AG04450 (cell line): ENCODE measurements at regions not wholly inside any gene's neighbourhood (a gene's known extent, or its start where the extent isn't known, plus 50 kb on each side); places are given as distances from the start of the nearest gene placed in this dataset.
"Not testable (repeated sequence)": the region's sequence is repeated elsewhere in the genome, so short reads cannot be mapped to it uniquely, and the experiment has no call there.

Source experiments
- CTCF ChIA-PET: fragments of 300-600, 350-600 bp; formaldehyde crosslinking; extraction: SDS; loops from one replicate; lab custom pipeline; 2022; ENCODE audit warnings: antibody characterized with exemption, inconsistent platforms; lab: Charles Lee
- POLR2A ChIA-PET: fragments of 350-600 bp; formaldehyde crosslinking; extraction: SDS; loops from one replicate; lab custom pipeline; 2021; ENCODE audit warnings: antibody characterized with exemption, inconsistent platforms; lab: Yijun Ruan, JAX
- DNase-seq: peaks from one replicate; pipeline ENCODE4 v3.0.0-alpha.2; 2011; ENCODE audit warnings: low read depth, low spot score
- H3K27ac ChIP-seq: one replicate; pipeline ENCODE4 v1.5.1; 2012; ENCODE audit warnings: low read depth, low read length, control low read depth
- H3K27me3 ChIP-seq: one replicate; pipeline ENCODE4 v1.6.0; 2012; ENCODE audit warnings: low read length; ENCODE audit not compliant: control insufficient read depth, insufficient read depth
- H3K4me3 ChIP-seq: 2 replicates; pipeline ENCODE4 v1.5.1; 2011; ENCODE audit warnings: mild to moderate bottlenecking, low read depth, low read length, control low read depth
- H3K9me3 ChIP-seq: 2 replicates; pipeline ENCODE4 v1.5.1; 2012; ENCODE audit warnings: low read length; ENCODE audit not compliant: control insufficient read depth, insufficient read depth
- CTCF ChIP-seq: IDR thresholded peaks from 2 replicates; pipeline ENCODE4 v1.5.1; 2011; ENCODE audit warnings: low read depth, low read length, control low read depth, inconsistent platforms

DNA sequence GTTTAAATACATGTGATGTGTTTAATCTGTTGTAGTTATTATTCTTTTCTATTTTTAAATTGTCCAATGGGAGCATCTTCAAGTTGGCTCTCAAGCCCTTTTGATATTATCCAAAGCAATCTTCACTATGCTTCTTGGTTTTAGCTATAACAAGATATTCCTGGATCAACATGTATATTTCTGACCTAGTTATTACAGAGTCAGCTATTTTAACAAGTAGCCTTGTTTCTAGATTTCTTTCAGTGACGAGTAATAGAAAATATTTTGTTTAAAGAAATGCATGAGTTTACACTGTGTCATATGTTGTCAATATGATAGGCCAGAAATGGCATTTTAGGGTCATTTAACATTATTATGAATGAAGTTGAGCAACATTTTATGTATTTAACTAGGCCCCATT lies 421.8 kb upstream of the MAP2 start:
- CTCF ChIA-PET: no interaction called here
- DNase-seq: no peak
- TF ChIP-seq CTCF: no peak
- no peak overlapping the region for H3K27ac ChIP-seq
- no peaks in the 10 kb centered on the region for H3K27me3 ChIP-seq
- H3K9me3 ChIP-seq: peaks cover 23% of the 10 kb centered on the region
- POLR2A ChIA-PET: no interaction called here
- H3K4me3 ChIP-seq: no peak overlapping the region

DNA sequence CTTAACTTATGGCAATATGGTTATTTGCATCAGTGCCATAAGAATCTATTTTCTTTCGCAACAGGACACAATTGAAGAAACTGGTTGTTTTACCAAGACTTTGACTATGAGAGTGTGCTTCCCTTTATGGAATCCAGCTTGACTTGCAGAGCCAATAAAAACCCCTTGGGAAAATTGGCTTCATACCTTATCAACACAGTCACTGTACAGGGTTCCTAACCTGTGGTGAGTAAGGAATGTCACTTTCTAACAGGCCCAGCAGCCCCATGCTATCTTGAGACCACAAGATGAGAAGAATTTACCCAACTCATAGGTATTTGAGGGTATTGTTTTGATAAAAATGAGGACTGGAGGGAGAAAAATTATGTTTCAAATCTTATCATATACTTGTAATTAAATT lies 418.5 kb upstream of the MAP2 start:
- H3K27me3 ChIP-seq: no peaks in the 10 kb centered on the region
- no peak overlapping the region for H3K4me3 ChIP-seq
- TF ChIP-seq CTCF: no peak
- ChIA-PET CTCF (no interaction called here), POLR2A (no interaction called here)
- H3K27ac ChIP-seq: no peak overlapping the region
- no peak for DNase-seq
- H3K9me3 ChIP-seq: peaks cover 21% of the 10 kb centered on the region

DNA sequence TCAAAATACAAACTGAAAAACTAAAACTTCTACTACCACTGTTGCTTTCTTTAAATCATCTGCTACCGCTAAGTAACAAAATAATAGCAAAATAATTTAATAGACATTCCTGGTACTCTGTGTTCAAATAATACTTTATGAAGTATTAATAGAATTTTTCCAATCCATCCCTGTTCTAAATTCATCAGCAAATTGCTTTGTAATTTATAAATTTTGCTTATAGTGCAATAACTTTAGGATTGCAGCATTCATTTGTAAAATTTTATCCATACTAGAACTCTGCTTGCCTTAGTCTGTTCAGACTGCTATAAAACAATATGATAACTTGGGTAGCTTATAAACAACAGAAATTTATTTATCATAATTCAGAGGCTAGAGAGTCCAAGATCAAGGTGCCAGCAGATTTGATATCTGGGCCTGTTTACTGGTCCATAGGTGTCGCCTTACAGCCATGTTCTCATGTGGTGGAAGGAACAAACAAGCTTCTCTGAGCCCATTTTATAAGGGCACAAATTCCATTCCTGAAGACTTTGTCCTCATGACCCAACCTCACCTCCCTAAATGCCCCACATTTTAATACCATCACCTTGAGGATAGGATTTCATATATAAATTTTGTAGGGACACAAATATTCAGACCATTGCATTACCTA lies 415.1 kb upstream of the MAP2 start:
- Histone ChIP-seq H3K4me3 (no peak overlapping the region), H3K27me3 (no peaks in the 10 kb centered on the region), H3K27ac (no peak overlapping the region), H3K9me3 (peaks cover 9% of the 10 kb centered on the region; the same call in 1 of the 2 replicates)
- TF ChIP-seq CTCF: no peak
- DNase-seq: no peak
- ChIA-PET CTCF (no interaction called here), POLR2A (no interaction called here)

GRCh38 chr2:209018633-209019032 lies 405.2 kb upstream of the MAP2 start:
- DNase-seq, H3K4me3 ChIP-seq, POLR2A ChIA-PET, CTCF ChIA-PET, H3K27me3 ChIP-seq, H3K9me3 ChIP-seq, H3K27ac ChIP-seq: not testable (repeated sequence)

DNA sequence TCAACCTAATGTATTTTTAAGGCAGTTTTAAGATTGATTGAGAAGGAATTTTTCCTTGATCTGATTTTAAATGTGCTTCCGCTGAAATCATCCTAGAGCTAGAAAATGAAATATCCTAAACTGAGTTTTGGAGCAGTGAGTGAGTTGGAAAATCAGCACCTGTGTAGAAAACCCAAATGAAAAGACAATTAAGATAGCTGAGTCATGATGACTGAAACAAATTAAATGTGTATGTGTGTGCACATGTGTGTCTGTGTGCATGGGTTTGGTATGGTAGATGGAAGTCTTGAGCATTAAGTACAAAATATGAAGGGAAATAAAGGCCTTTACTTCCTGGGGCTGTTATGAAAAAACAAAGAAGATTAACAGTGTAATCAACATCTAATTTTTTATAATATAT lies 394.6 kb upstream of the MAP2 start:
- no peak overlapping the region for H3K4me3 ChIP-seq
- ChIA-PET CTCF (no interaction called here), POLR2A (no interaction called here)
- H3K27me3 ChIP-seq: no peaks in the 10 kb centered on the region
- DNase-seq: no peak
- H3K27ac ChIP-seq: no peak overlapping the region
- H3K9me3 ChIP-seq: no peaks in the 10 kb centered on the region; the same call in 1 of the 2 replicates
- TF ChIP-seq CTCF: no peak

DNA sequence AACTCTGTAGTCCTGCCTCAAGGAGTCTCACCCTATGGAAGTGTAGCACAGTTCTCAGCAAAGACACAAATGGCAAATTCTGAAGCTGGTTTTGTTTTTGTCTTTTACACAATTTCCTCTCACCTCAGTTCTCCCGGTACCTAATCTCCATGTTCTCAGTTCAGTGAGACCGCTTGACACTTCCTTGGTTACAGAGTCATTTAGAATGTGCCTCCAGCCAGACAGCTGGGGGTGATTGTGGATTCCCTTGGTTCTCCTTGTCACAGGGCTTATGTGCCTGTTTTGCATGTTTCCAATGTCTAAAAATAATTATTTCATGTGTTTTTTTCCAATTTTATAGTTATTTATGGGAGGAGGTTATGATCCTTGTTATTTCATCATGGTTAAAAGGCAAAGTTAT lies 379.5 kb upstream of the MAP2 start:
- Histone ChIP-seq H3K27ac (no peak overlapping the region), H3K4me3 (no peak overlapping the region), H3K27me3 (no peaks in the 10 kb centered on the region), H3K9me3 (0 out of 2 replicates have a peak, but pooled peaks cover 2% of the 10 kb centered on the region)
- no peak for DNase-seq
- ChIA-PET POLR2A (no interaction called here), CTCF (no interaction called here)
- no peak for TF ChIP-seq CTCF
